Progenitor cell of endocrine pancreas (in vitro differentiated cells): ENCODE measurements at regions not wholly inside any gene's neighbourhood (a gene's known extent, or its start where the extent isn't known, plus 50 kb on each side); places are given as distances from the start of the nearest gene placed in this dataset.

ENCODE experiments used
- DNase-seq: peaks from one replicate; pipeline ENCODE4 v3.0.0; 2021; ENCODE audit warnings: low spot score; ENCODE audit not compliant: unreplicated experiment
- H3K27ac Mint-ChIP-seq: 2 replicates; pipeline ENCODE4 v1.8.0; 2021; ENCODE audit warnings: mild to moderate bottlenecking, moderate library complexity, mixed read lengths
- H3K27me3 Mint-ChIP-seq: 2 replicates; pipeline ENCODE4 v1.8.0; 2021; ENCODE audit warnings: mixed read lengths
- H3K36me3 Mint-ChIP-seq: 2 replicates; pipeline ENCODE4 v1.8.0; 2022; ENCODE audit warnings: mixed read lengths; ENCODE audit not compliant: insufficient read depth
- H3K4me1 Mint-ChIP-seq: 2 replicates; pipeline ENCODE4 v1.8.0; 2021; ENCODE audit warnings: low read depth, mixed read lengths
- H3K4me3 Mint-ChIP-seq: 2 replicates; pipeline ENCODE4 v1.8.0; 2021; ENCODE audit warnings: low read depth, mild to moderate bottlenecking, moderate library complexity, mixed read lengths
- H3K9me3 Mint-ChIP-seq: 2 replicates; pipeline ENCODE4 v1.8.0; 2021; ENCODE audit warnings: low read depth, mixed read lengths
- TF ChIP-seq, protein P1 (sequence below): fragments of 200-600 bp; sonication (generic); IDR thresholded peaks from one replicate; pipeline ENCODE4 v1.5.0; 2021; ENCODE audit warnings: antibody characterized with exemption, mild to moderate bottlenecking; ENCODE audit not compliant: unreplicated experiment

DNA sequence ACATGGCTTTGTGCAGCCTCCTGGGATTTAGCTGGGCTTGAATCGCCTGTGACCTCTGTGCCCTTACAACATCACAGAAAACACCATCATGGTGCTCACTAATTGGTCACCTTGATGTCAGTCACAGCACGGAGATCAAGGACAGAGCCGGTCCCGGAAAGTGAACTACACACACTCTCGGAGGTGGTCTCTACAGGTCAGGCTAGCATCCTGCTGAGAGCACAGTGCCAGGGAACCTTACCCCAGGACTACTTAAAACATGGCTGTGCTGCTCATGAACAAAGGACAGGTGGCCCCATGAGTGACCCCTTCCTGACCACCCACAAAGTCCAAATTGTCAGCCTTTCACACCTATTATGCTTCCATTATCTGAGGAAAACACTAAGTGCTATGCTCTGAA, 1782.1 kb upstream of the CELF4 start:
- TF ChIP-seq, protein P1, sequence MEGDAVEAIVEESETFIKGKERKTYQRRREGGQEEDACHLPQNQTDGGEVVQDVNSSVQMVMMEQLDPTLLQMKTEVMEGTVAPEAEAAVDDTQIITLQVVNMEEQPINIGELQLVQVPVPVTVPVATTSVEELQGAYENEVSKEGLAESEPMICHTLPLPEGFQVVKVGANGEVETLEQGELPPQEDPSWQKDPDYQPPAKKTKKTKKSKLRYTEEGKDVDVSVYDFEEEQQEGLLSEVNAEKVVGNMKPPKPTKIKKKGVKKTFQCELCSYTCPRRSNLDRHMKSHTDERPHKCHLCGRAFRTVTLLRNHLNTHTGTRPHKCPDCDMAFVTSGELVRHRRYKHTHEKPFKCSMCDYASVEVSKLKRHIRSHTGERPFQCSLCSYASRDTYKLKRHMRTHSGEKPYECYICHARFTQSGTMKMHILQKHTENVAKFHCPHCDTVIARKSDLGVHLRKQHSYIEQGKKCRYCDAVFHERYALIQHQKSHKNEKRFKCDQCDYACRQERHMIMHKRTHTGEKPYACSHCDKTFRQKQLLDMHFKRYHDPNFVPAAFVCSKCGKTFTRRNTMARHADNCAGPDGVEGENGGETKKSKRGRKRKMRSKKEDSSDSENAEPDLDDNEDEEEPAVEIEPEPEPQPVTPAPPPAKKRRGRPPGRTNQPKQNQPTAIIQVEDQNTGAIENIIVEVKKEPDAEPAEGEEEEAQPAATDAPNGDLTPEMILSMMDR = no peak
- Mint-ChIP-seq H3K9me3 (no peaks in the 10 kb centered on the region), H3K4me3 (no peak overlapping the region), H3K4me1 (peaks cover 6% of the 10 kb centered on the region), H3K27me3 (no peaks in the 10 kb centered on the region), H3K36me3 (no peaks in the 10 kb centered on the region), H3K27ac (no peak overlapping the region)
- no peak for DNase-seq

DNA sequence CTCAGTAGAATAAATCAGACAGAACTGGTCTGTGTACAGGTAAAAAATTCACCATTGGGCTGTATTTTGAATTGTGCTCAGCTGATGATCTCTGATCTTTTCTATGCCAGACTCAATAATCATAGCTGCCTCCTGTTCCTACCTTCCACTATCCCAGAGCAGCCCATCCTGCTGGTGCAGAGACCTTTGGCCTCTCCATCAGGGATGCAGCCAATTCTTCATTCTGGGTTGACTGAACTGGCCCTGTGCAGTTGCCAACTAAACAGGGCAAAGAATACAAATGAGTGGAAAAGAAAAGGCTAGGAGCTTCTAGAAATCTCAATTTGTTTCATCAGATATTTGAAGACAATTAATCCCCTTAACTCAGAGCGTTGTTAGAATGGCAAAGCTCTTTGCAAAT, 1781.3 kb upstream of the CELF4 start:
- H3K4me3 Mint-ChIP-seq = no peak overlapping the region
- H3K27me3 Mint-ChIP-seq = no peaks in the 10 kb centered on the region
- no peaks in the 10 kb centered on the region for H3K36me3 Mint-ChIP-seq
- H3K4me1 Mint-ChIP-seq = peaks cover 6% of the 10 kb centered on the region
- H3K27ac Mint-ChIP-seq = no peak overlapping the region
- TF ChIP-seq, protein P1 = no peak
- no peak for DNase-seq
- no peaks in the 10 kb centered on the region for H3K9me3 Mint-ChIP-seq

DNA sequence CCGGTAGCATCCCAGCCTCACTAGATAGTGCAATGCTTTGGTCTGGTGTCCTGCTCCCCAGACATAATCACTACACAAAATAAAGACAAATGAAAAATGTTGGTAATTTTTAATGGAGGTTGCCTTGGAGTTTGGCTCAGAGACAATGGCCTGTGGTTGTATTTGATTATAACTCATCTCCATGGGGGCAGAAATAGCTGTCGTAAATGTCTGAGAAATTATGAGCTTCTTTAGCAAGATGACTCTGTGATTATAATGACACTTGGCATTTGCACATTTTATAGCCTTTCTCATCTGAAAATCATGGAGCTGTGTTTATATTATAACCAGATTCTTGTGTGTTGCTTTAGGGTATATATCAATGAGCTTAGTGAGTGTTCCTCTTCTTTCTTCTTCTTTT, 1779.7 kb upstream of the CELF4 start:
- Mint-ChIP-seq H3K4me3 (no peak overlapping the region), H3K9me3 (no peaks in the 10 kb centered on the region), H3K36me3 (no peaks in the 10 kb centered on the region), H3K27me3 (no peaks in the 10 kb centered on the region), H3K4me1 (peaks cover 9% of the 10 kb centered on the region), H3K27ac (no peak overlapping the region)
- DNase-seq = no peak
- TF ChIP-seq, protein P1 = no peak

DNA sequence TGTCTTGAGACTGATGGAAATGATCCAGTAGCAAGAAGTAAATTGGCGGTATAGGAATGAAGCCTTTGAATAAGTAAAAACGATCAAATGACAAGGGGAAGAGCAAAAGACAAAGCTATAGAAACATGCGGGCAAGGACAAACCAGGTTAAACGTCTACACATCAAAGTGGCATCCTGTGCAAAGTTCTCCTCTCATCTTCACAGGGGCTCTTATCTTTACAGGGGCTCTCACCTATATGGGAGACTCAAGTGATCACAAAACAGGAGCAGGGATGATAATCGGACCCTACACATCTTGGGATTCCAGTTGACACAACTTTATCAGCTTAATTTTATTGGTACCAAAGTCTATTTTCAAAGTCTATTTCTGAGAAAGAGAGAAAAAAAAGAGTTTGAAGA, 1778.9 kb upstream of the CELF4 start:
- no peak for DNase-seq
- Mint-ChIP-seq H3K36me3 (no peaks in the 10 kb centered on the region), H3K9me3 (no peaks in the 10 kb centered on the region), H3K27me3 (no peaks in the 10 kb centered on the region), H3K27ac (no peak overlapping the region), H3K4me1 (peaks cover 15% of the 10 kb centered on the region), H3K4me3 (no peak overlapping the region)
- TF ChIP-seq, protein P1 = no peak

DNA sequence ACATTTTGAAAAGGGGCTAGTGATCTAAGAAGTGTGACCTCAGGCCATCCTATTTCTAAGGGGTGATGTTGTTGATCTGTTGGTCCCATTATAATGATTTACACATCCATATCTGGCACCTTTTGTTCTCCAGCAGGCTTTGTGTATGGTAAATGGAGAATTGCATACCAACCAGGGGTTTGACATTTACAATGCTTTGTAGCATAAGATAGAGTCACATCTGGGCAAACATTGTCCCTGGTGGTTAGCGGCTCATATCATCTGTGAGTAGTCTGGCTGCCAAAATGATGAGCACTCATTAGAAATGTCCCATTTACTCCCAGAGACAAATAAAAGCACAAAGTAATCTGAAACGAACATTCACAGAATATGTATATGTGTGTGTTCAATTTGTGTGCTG, 1775.5 kb upstream of the CELF4 start:
- Mint-ChIP-seq H3K4me1 (peaks cover 20% of the 10 kb centered on the region), H3K36me3 (no peaks in the 10 kb centered on the region), H3K4me3 (no peak overlapping the region), H3K27ac (no peak overlapping the region), H3K27me3 (no peaks in the 10 kb centered on the region), H3K9me3 (no peaks in the 10 kb centered on the region)
- TF ChIP-seq, protein P1 = no peak
- no peak for DNase-seq

DNA sequence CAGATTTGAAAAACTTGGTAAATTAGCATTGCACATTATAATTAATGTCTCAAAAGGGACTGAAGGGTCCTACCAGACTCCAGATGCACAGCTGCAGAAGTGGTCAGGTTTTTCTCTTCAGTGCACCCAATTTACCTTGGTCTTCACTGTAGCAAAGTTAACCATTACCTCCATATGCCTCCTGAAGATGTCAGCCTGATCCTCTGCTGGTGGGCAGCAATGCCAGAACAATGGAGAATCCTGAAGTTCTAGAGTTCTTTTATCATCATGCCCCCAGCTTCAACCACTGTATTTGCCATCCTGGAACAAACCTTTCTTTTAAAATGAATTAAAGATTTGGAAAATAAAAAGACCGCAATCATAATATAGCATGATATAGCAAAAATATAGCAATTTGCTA, 1774.8 kb upstream of the CELF4 start:
- TF ChIP-seq, protein P1 = no peak
- Mint-ChIP-seq H3K27ac (no peak overlapping the region), H3K9me3 (no peaks in the 10 kb centered on the region), H3K4me1 (peaks cover 20% of the 10 kb centered on the region), H3K4me3 (no peak overlapping the region), H3K27me3 (no peaks in the 10 kb centered on the region), H3K36me3 (no peaks in the 10 kb centered on the region)
- DNase-seq = no peak
